ENCODE measurements at regions not wholly inside any gene's neighbourhood (a gene's known extent, or its start where the extent isn't known, plus 50 kb on each side); places are given as distances from the start of the nearest gene placed in this dataset.

DNA sequence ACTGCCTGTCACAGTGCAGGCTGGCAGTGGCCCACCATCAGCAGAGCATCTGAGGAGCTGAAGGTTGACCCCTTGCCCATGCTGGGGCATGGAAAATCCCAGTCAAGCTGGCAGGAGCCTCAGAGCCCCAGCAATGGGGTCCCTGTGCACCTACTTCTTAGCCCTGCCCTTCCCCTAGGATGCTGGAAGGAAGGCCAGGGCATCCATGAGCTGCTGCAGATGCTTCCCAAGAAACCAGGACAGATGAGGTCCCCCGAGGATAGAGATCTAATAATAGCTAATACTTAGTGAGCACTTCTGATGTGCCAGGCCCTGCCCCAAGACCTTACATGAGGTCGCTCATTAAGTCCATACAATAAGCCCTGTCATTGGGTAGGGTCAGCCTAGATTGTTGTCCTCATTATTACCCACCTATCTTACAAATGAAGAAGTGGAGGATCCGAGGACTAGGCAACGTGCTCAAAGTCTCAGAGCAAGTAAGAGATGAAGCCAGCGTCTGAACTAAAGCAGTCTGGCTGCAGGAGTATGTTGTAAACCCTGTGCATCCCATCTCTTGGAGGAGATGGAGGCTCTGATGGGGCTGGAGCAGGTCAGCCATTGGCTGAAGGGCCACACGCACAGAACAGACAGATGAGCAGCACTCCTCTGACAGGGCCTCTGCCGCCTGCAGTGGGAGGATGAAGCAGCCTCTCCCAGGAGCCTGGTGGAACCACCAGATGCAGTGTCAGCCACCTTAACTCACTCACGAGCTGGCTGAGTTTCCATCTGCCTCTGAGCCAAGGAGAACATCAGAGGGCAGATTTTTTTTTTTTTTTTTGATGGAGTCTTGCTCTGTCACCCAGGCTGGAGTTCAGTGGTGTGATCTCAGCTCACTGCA lies 175.4 kb downstream of the WSCD1 start:
- no peak overlapping the region for H3K4me3 Mint-ChIP-seq (ENCODE audit: unreplicated experiment)
- DNase-seq = no peak
- H3K4me1 Mint-ChIP-seq (ENCODE audit: low read depth, unreplicated experiment) = peaks cover 21% of the 10 kb centered on the region
- no peaks in the 10 kb centered on the region for H3K36me3 Mint-ChIP-seq (ENCODE audit: unreplicated experiment)
- H3K27ac Mint-ChIP-seq (ENCODE audit: unreplicated experiment) = no peak overlapping the region
- TF ChIP-seq, protein P1, sequence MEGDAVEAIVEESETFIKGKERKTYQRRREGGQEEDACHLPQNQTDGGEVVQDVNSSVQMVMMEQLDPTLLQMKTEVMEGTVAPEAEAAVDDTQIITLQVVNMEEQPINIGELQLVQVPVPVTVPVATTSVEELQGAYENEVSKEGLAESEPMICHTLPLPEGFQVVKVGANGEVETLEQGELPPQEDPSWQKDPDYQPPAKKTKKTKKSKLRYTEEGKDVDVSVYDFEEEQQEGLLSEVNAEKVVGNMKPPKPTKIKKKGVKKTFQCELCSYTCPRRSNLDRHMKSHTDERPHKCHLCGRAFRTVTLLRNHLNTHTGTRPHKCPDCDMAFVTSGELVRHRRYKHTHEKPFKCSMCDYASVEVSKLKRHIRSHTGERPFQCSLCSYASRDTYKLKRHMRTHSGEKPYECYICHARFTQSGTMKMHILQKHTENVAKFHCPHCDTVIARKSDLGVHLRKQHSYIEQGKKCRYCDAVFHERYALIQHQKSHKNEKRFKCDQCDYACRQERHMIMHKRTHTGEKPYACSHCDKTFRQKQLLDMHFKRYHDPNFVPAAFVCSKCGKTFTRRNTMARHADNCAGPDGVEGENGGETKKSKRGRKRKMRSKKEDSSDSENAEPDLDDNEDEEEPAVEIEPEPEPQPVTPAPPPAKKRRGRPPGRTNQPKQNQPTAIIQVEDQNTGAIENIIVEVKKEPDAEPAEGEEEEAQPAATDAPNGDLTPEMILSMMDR (IDR thresholded peaks at IDR 0.05; ENCODE audit: partially characterized antibody, unreplicated experiment) = no peak
- peaks cover 4% of the 10 kb centered on the region for H3K27me3 Mint-ChIP-seq (ENCODE audit: unreplicated experiment)
- H3K9me3 Mint-ChIP-seq (ENCODE audit: unreplicated experiment) = peaks cover 8% of the 10 kb centered on the region

DNA sequence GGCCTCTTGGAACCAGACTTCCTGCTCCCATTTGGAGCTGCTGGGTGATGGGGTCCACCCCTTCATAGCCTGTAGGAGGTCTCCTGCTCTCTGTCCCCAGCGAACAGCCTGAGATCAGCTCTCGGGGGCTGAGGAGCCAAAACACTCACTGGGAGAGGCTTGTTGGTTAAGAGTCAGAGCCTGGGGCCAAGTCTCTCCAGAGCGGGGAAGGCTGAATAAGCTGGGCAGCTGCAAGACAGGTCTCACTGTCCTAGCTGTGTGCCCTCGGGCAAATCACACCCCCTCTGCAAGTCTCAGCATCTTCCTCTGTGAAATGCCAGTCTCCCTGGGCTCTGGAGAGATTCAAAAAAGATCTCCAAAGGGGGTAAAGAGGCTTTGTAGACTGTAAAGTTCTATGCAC lies 174.6 kb downstream of the WSCD1 start:
- Mint-ChIP-seq H3K27me3 (ENCODE audit: unreplicated experiment) (peaks cover 5% of the 10 kb centered on the region), H3K4me3 (ENCODE audit: unreplicated experiment) (no peak overlapping the region), H3K9me3 (ENCODE audit: unreplicated experiment) (peaks cover 8% of the 10 kb centered on the region), H3K27ac (ENCODE audit: unreplicated experiment) (no peak overlapping the region), H3K36me3 (ENCODE audit: unreplicated experiment) (no peaks in the 10 kb centered on the region), H3K4me1 (ENCODE audit: low read depth, unreplicated experiment) (peaks cover 22% of the 10 kb centered on the region)
- no peak for DNase-seq
- TF ChIP-seq, protein P1 (IDR thresholded peaks at IDR 0.05; ENCODE audit: partially characterized antibody, unreplicated experiment) = no peak

DNA sequence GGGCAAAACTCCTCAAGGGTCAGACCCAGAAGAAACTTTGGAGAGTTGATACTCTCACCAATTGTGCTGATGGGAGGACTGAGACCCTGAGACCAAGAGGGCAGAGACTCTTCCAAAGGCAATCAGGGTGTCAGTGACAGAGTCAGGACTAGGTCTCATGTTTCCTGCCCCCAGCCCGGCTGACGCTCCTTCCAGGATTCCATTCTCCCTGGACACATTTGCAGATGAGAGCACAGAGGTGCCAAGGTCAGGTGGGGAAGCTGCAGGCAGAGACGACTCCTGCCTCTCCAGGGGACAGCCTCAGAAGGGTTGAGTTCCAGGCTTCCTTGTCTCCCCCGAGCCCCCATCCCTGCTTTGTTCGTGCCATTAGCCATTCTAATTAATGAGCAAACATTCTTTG lies 174.1 kb downstream of the WSCD1 start:
- no peak overlapping the region for H3K27ac Mint-ChIP-seq (ENCODE audit: unreplicated experiment)
- peaks cover 19% of the 10 kb centered on the region for H3K4me1 Mint-ChIP-seq (ENCODE audit: low read depth, unreplicated experiment)
- peaks cover 8% of the 10 kb centered on the region for H3K9me3 Mint-ChIP-seq (ENCODE audit: unreplicated experiment)
- TF ChIP-seq, protein P1 (IDR thresholded peaks at IDR 0.05; ENCODE audit: partially characterized antibody, unreplicated experiment) = no peak
- no peaks in the 10 kb centered on the region for H3K36me3 Mint-ChIP-seq (ENCODE audit: unreplicated experiment)
- no peak overlapping the region for H3K4me3 Mint-ChIP-seq (ENCODE audit: unreplicated experiment)
- peaks cover 5% of the 10 kb centered on the region for H3K27me3 Mint-ChIP-seq (ENCODE audit: unreplicated experiment)
- DNase-seq = no peak

DNA sequence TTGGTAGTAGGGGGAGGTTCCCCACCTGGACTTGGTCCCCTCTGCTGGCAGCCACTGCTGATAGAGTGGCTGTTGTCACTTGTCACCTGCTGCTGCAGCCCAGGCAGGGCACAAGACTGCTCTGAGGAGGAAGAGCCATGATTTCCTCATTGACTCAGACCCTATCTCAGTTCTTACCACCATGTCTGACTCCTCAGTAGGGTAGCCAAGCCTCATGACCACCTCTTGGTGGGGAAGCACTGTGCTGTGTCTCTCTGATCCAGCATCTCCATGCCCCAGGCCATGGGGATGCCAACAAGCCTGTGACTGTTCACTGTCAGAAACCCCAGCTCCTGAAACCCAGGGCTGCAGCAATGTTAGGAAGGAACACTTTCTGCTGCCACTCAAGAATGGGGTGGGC lies 173.0 kb downstream of the WSCD1 start:
- TF ChIP-seq, protein P1 (IDR thresholded peaks at IDR 0.05; ENCODE audit: partially characterized antibody, unreplicated experiment) = no peak
- Mint-ChIP-seq H3K4me3 (ENCODE audit: unreplicated experiment) (no peak overlapping the region), H3K36me3 (ENCODE audit: unreplicated experiment) (no peaks in the 10 kb centered on the region), H3K27me3 (ENCODE audit: unreplicated experiment) (peaks cover 7% of the 10 kb centered on the region), H3K4me1 (ENCODE audit: low read depth, unreplicated experiment) (peaks cover 19% of the 10 kb centered on the region), H3K27ac (ENCODE audit: unreplicated experiment) (no peak overlapping the region), H3K9me3 (ENCODE audit: unreplicated experiment) (peaks cover 7% of the 10 kb centered on the region)
- DNase-seq = no peak

DNA sequence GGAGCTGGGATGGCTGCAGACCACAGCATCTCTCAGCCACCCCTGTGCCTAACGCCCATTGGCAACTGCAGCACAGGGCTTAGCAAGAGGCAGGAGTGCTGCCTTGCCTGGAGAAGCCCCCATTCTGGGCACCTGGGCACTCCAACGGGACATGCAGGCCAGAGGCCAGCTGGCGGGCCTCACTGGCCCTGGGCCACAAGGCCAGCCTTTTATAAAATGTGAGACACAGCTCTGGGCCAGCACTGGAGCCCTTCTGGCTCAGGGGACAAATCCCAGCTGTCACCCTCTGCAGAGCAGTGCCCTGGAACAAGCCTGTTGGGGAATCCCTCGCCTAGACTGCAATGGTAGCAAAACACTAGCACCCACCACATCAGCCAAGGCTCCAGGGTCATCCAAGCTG lies 171.8 kb downstream of the WSCD1 start:
- DNase-seq = no peak
- Mint-ChIP-seq H3K4me1 (ENCODE audit: low read depth, unreplicated experiment) (peaks cover 19% of the 10 kb centered on the region), H3K27ac (ENCODE audit: unreplicated experiment) (peak overlapping the region; percentile 22), H3K9me3 (ENCODE audit: unreplicated experiment) (peaks cover 7% of the 10 kb centered on the region), H3K27me3 (ENCODE audit: unreplicated experiment) (peaks cover 7% of the 10 kb centered on the region), H3K36me3 (ENCODE audit: unreplicated experiment) (no peaks in the 10 kb centered on the region), H3K4me3 (ENCODE audit: unreplicated experiment) (no peak overlapping the region)
- TF ChIP-seq, protein P1 (IDR thresholded peaks at IDR 0.05; ENCODE audit: partially characterized antibody, unreplicated experiment) = no peak
